K562 (cell line): ENCODE measurements at regions not wholly inside any gene's neighbourhood (a gene's known extent, or its start where the extent isn't known, plus 50 kb on each side); places are given as distances from the start of the nearest gene placed in this dataset.

Experiments
- ATAC-seq: fragments of 200-7000 bp; cut with Tn5 transposase; 3 replicates; pipeline ENCODE4 v1.9.1; 2020; ENCODE audit warnings: moderate library complexity
- BruUV-seq: library from RNA; stranded (reverse); fragments of 400-500 nt; replicated peaks from 2 replicates; lab custom pipeline; 2021; lab: Mats Ljungman, UMichigan
- CTCF ChIA-PET: fragments of 300-600 bp; formaldehyde crosslinking; extraction: SDS; loops from one replicate; lab custom pipeline; 2021; ENCODE audit warnings: low intra/inter-chr PET ratio; lab: Yijun Ruan, JAX
- POLR2A ChIA-PET: fragments of 300-600, 350-650 bp; sonication (Branson Sonifier 250); formaldehyde crosslinking; extraction: SDS; loops from one replicate; lab custom pipeline; 2021; ENCODE audit warnings: antibody characterized with exemption, inconsistent platforms; lab: Yijun Ruan, JAX
- DNase-seq, 4 experiments: peaks; one replicate each; pipeline versions ENCODE4 v3.0.0 to v3.0.0-alpha.2; 2011 to 2018; ENCODE audit warnings: low spot score in 3 of 4, mixed read lengths in 3 of 4; ENCODE audit errors: extremely low read depth in 1 of 4
- FAIRE-seq: peaks from 2 replicates; lab custom pipeline; 2011; peaks lifted over from hg19 to GRCh38; lab: Jason Lieb, UNC
- H2AFZ ChIP-seq: 2 replicates; pipeline ENCODE4 v1.6.0; 2011; ENCODE audit warnings: low read depth, low read length, control low read depth, inconsistent platforms
- H3K27ac ChIP-seq: fragments of 200-600 bp; 3 replicates; pipeline ENCODE4 v1.8.0; 2011; ENCODE audit warnings: low read depth, mild to moderate bottlenecking, control low read depth, inconsistent platforms, low read length, moderate library complexity, mixed read lengths; ENCODE audit errors: extremely low read depth
- H3K27me3 ChIP-seq, 2 experiments: fragments of 300-600 bp in 1 of 2; 2 replicates in 1 of 2; 3 replicates in 1 of 2; pipeline versions ENCODE4 v1.6.0 to v1.8.0; 2011; ENCODE audit warnings: inconsistent platforms in 2 of 2, low read length in 2 of 2, mild to moderate bottlenecking in 1 of 2, mixed read lengths in 1 of 2, moderate library complexity in 1 of 2; ENCODE audit not compliant: control insufficient read depth in 2 of 2, insufficient read depth in 2 of 2
- H3K36me3 ChIP-seq: fragments of 300-600 bp; 3 replicates; pipeline ENCODE4 v1.8.0; 2011; ENCODE audit warnings: mild to moderate bottlenecking, low read length, inconsistent platforms; ENCODE audit not compliant: control insufficient read depth, insufficient read depth
- H3K4me1 ChIP-seq, 2 experiments: fragments of 200-600 bp in 1 of 2; replicated peaks in 1 of 2; 2 replicates in 1 of 2; 3 replicates in 1 of 2; pipeline versions ENCODE4 v1.5.1 to v1.8.0; 2011; ENCODE audit warnings: inconsistent platforms in 2 of 2, low read length in 2 of 2, mild to moderate bottlenecking in 1 of 2, mixed read lengths in 1 of 2, moderate library complexity in 1 of 2; ENCODE audit not compliant: control insufficient read depth in 2 of 2, insufficient read depth in 2 of 2
- H3K4me2 ChIP-seq: 2 replicates; pipeline ENCODE4 v1.6.1; 2011; ENCODE audit warnings: low read length, control low read depth, inconsistent platforms, mixed read lengths; ENCODE audit not compliant: insufficient read depth
- H3K4me3 ChIP-seq: fragments of 200-600 bp; sonication (generic), shearing (Covaris generic); 2 replicates; pipeline ENCODE4 v1.5.1; 2016; ENCODE audit warnings: control low read depth, inconsistent platforms
- H3K79me2 ChIP-seq: fragments of 200-600 bp; 3 replicates; pipeline ENCODE4 v1.8.0; 2011; ENCODE audit warnings: low read length, inconsistent platforms; ENCODE audit not compliant: control insufficient read depth, insufficient read depth
- H3K9ac ChIP-seq, 2 experiments: 2 replicates each; pipeline versions ENCODE4 v1.6.0 to v1.6.1; 2011; ENCODE audit warnings: low read depth in 2 of 2, low read length in 2 of 2, control low read depth in 1 of 2, inconsistent platforms in 1 of 2, mild to moderate bottlenecking in 1 of 2, mixed read lengths in 1 of 2; ENCODE audit not compliant: insufficient read depth in 1 of 2
- H3K9me1 ChIP-seq: one replicate; pipeline ENCODE4 v1.6.0; 2011; ENCODE audit warnings: inconsistent platforms, mild to moderate bottlenecking, low read length, moderate library complexity; ENCODE audit not compliant: control insufficient read depth, insufficient read depth
- H3K9me3 ChIP-seq: replicated peaks from 2 replicates; pipeline ENCODE4 v1.5.1; 2011; ENCODE audit warnings: low read depth, low read length, inconsistent platforms; ENCODE audit not compliant: control insufficient read depth, insufficient read depth
- H4K20me1 ChIP-seq: replicated peaks from 2 replicates; pipeline ENCODE4 v1.6.1; 2011; ENCODE audit warnings: low read length, inconsistent platforms, mixed read lengths; ENCODE audit not compliant: control insufficient read depth, insufficient read depth
- ADNP ChIP-seq: fragments of 200-800 bp; sonication (Bioruptor generic); IDR thresholded peaks from 2 replicates; pipeline ENCODE4 v1.6.1; 2016; ENCODE audit warnings: missing genetic modification characterization, missing compliant biosample characterization
- CC2D1A ChIP-seq: fragments of 450-650 bp; IDR thresholded peaks from 2 replicates; pipeline ENCODE4 v1.6.1; 2017; ENCODE audit warnings: mild to moderate bottlenecking
- CHD4 ChIP-seq: fragments of 200-600 bp; sonication (generic); IDR thresholded peaks from 3 replicates; pipeline ENCODE4 v1.6.1; 2012; ENCODE audit warnings: low read depth, mild to moderate bottlenecking, mixed read lengths, low read length, inconsistent platforms; ENCODE audit not compliant: insufficient read depth, insufficient replicate concordance, poor library complexity, severe bottlenecking
- HINFP ChIP-seq: fragments of 450-650 bp; conservative IDR thresholded peaks from 2 replicates; pipeline ENCODE4 v1.6.1; 2016; ENCODE audit warnings: missing genetic modification characterization, low read depth, mild to moderate bottlenecking, control low read depth, missing compliant biosample characterization
- KLF16 ChIP-seq: IDR thresholded peaks from 2 replicates; pipeline ENCODE4 v1.6.1; 2016; ENCODE audit warnings: antibody characterized with exemption
- NCOA6 ChIP-seq: fragments of 450-650 bp; IDR thresholded peaks from 2 replicates; pipeline ENCODE4 v1.6.1; 2017; ENCODE audit warnings: mild to moderate bottlenecking
- NFIC ChIP-seq: fragments of 450-650 bp; IDR thresholded peaks from 2 replicates; pipeline ENCODE4 v1.6.1; 2017; ENCODE audit warnings: mild to moderate bottlenecking, inconsistent platforms
- SETDB1 ChIP-seq: IDR thresholded peaks from one replicate; pipeline ENCODE4 v1.6.1; 2012; ENCODE audit warnings: low read length, control low read depth, inconsistent platforms
- SNIP1 ChIP-seq: fragments of 450-650 bp; IDR thresholded peaks from 2 replicates; pipeline ENCODE4 v1.7.1; 2017; ENCODE audit warnings: low read depth, mild to moderate bottlenecking
- ZNF175 ChIP-seq: fragments of 200-800 bp; sonication (Bioruptor generic); IDR thresholded peaks from 2 replicates; pipeline ENCODE4 v1.6.1; 2016; ENCODE audit warnings: low read depth, mild to moderate bottlenecking, missing genetic modification characterization, missing compliant biosample characterization
- ZNF354B ChIP-seq: fragments of 250-450 bp; sonication (Bioruptor Pico); IDR thresholded peaks from 2 replicates; pipeline ENCODE4 v1.4.0; 2020
- ZNF507 ChIP-seq: conservative IDR thresholded peaks from 2 replicates; pipeline ENCODE4 v1.6.1; 2017; ENCODE audit warnings: missing genetic modification characterization, missing compliant biosample characterization
- WGBS: fragments of 100-300 bp; shearing (Covaris generic); methylation state at CpG from one replicate; pipeline ENCODE4 v1.1.6; 2016; ENCODE audit warnings: low coverage, mixed read lengths; ENCODE audit not compliant: insufficient coverage; ENCODE audit errors: missing lambda C conversion rate; 5-methylcytosine and 5-hydroxymethylcytosine counted together
- in situ Hi-C: fragments of 300-500 bp; cut with MboI; formaldehyde crosslinking; loops from 4 replicates; pipeline ENCODE4 v1.15.0; 2018; ENCODE audit warnings: inconsistent platforms, mixed read lengths
- intact Hi-C: fragments of 100-400 bp; cut with micrococcal nuclease; formaldehyde crosslinking; loops from 2 replicates; pipeline ENCODE4 v1.14.2; 2022
- TF ChIP-seq, protein P1 (sequence below): fragments of 250-450 bp; sonication (Bioruptor Pico); IDR thresholded peaks from 2 replicates; pipeline ENCODE4 v1.5.1; 2021; ENCODE audit warnings: mild to moderate bottlenecking

DNA sequence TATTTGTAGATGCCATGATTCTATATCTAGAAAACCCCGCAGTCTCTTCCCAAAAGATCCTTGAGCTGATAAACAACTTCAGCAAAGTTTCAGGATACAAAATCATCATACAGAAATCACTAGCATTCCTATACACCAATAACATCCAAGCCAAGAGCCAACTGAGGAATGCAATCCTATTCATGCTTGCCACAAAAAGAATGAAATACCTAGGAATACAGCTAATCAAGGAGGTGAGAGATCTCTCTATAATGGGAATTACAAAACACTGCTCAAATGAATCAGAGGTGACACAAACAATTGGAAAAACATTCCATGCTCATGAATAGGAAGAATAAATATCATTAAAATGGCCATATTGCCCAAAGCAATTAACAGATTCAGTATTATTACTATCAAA, 551.4 kb upstream of the SLC39A10 start:
- H3K27me3 ChIP-seq: no peaks in the 10 kb centered on the region
- H3K4me1 ChIP-seq: no peaks in the 10 kb centered on the region
- no peak for FAIRE-seq
- intact Hi-C loops: no loop called here
- no peaks in the 10 kb centered on the region for H3K36me3 ChIP-seq
- TF ChIP-seq CHD4 (no peak), ADNP (tag) (no peak), NCOA6 (no peak), CC2D1A (no peak)
- no peak overlapping the region for H3K4me3 ChIP-seq
- no peaks in the 10 kb centered on the region for H3K79me2 ChIP-seq
- H3K9ac ChIP-seq: no peak overlapping the region
- H3K27ac ChIP-seq: no peak overlapping the region
- ChIA-PET CTCF (no interaction called here), POLR2A (no interaction called here)
- no peaks in the 10 kb centered on the region for H3K9me3 ChIP-seq
- in situ Hi-C loops: no loop called here
- no peak overlapping the region for H2AFZ ChIP-seq
- H3K9me1 ChIP-seq: no peaks in the 10 kb centered on the region
- H3K4me2 ChIP-seq: no peak overlapping the region
- no peak for ATAC-seq
- no TSS peak for BruUV-seq
- 0% methylated on average over 1 of the region's 1 CpG for WGBS
- no peaks in the 10 kb centered on the region for H4K20me1 ChIP-seq
- no peak for DNase-seq

DNA sequence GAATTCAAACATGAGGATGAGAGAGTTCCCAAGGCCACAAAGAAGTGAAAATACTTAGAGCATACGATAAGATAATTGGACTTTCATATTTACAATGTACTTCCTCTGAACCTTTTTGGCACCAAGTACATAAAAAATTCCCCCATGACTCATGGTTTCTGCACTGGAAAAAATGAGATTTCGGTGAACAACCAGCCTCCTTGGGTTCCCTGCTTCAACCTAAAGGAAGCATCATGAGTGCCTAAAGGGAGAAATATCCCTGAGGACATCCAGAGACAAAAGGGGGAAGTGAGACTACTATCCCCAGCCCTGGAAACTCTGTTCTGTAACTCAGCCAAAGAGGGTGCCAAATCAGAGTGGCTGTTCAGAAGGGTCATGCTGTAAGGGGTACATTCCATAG, 562.7 kb upstream of the SLC39A10 start:
- H4K20me1 ChIP-seq: no peaks in the 10 kb centered on the region
- ATAC-seq (no peak), FAIRE-seq (no peak), DNase-seq (no peak)
- no peaks in the 10 kb centered on the region for H3K4me1 ChIP-seq
- H3K9ac ChIP-seq: no peak overlapping the region
- no peaks in the 10 kb centered on the region for H3K36me3 ChIP-seq
- no peak overlapping the region for H3K4me3 ChIP-seq
- no peak overlapping the region for H3K27ac ChIP-seq
- 8% methylated on average over 2 of the region's 2 CpGs for WGBS
- ChIA-PET CTCF (no interaction called here), POLR2A (interaction anchor here (0.6 kb wide), 1 partner anchor 1005 kb away, joined by 3 read pairs; no protein-coding TSS in a partner anchor)
- H2AFZ ChIP-seq: no peak overlapping the region
- H3K4me2 ChIP-seq: no peak overlapping the region
- no peaks in the 10 kb centered on the region for H3K9me3 ChIP-seq
- BruUV-seq: no TSS peak
- no peaks in the 10 kb centered on the region for H3K9me1 ChIP-seq
- in situ Hi-C loops: no loop called here
- intact Hi-C loops: no loop called here
- TF ChIP-seq KLF16 (no peak), ZNF175 (no peak), HINFP (no peak), NFIC (no peak), ZNF354B (CRISPR knock-in tag) (no peak), ZNF507 (no peak), SETDB1 (no peak), SNIP1 (no peak)
- TF ChIP-seq, protein P1, sequence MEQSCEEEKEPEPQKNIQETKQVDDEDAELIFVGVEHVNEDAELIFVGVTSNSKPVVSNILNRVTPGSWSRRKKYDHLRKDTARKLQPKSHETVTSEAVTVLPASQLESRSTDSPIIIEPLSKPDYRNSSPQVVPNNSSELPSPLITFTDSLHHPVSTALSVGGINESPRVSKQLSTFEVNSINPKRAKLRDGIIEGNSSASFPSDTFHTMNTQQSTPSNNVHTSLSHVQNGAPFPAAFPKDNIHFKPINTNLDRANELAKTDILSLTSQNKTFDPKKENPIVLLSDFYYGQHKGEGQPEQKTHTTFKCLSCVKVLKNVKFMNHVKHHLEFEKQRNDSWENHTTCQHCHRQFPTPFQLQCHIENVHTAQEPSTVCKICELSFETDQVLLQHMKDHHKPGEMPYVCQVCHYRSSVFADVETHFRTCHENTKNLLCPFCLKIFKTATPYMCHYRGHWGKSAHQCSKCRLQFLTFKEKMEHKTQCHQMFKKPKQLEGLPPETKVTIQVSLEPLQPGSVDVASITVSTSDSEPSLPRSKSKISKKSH (CRISPR knock-in tag): no peak
- H3K27me3 ChIP-seq: no peaks in the 10 kb centered on the region
- H3K79me2 ChIP-seq: no peaks in the 10 kb centered on the region
